HG03442 (cell line): ENCODE measurements at regions not wholly inside any gene's neighbourhood (a gene's known extent, or its start where the extent isn't known, plus 50 kb on each side); places are given as distances from the start of the nearest gene placed in this dataset.
"Not testable (repeated sequence)": the region's sequence is repeated elsewhere in the genome, so short reads cannot be mapped to it uniquely, and the experiment has no call there.

Source experiments
- ATAC-seq: cut with Tn5 transposase; IDR thresholded peaks from one replicate; pipeline ENCODE4 v1.9.1; 2021; ENCODE audit warnings: mild to moderate bottlenecking, moderate library complexity; ENCODE audit not compliant: unreplicated experiment

GRCh38 chr4:8683462-8683861, 90.9 kb downstream of the CPZ start:
- ATAC-seq, result no peak

GRCh38 chr4:8682725-8683124, 90.2 kb downstream of the CPZ start:
- no peak for ATAC-seq

GRCh38 chr4:8682296-8682695, 89.7 kb downstream of the CPZ start:
- ATAC-seq, result no peak

- no peak for ATAC-seq
Measured at GRCh38 chr4:8681391-8681790, 88.8 kb downstream of the CPZ start.

- ATAC-seq, result no peak
Measured at GRCh38 chr4:8679032-8679431, 86.5 kb downstream of the CPZ start.

- no peak for ATAC-seq
Measured at GRCh38 chr4:8676676-8677075, 84.1 kb downstream of the CPZ start.

GRCh38 chr4:8675906-8676305, 83.3 kb downstream of the CPZ start:
- ATAC-seq, result no peak

GRCh38 chr4:8675383-8675782, 82.8 kb downstream of the CPZ start:
- no peak for ATAC-seq

- ATAC-seq, result no peak
Measured at GRCh38 chr4:8674311-8674885, 81.8 kb downstream of the CPZ start.

- not testable (repeated sequence) for ATAC-seq
Measured at GRCh38 chr4:8673106-8673505, 80.5 kb downstream of the CPZ start.

GRCh38 chr4:8672486-8672885, 79.9 kb downstream of the CPZ start:
- ATAC-seq, result no peak

GRCh38 chr4:8671712-8672290, 79.2 kb downstream of the CPZ start:
- no peak for ATAC-seq
